ENCODE measurements at regions not wholly inside any gene's neighbourhood (a gene's known extent, or its start where the extent isn't known, plus 50 kb on each side); places are given as distances from the start of the nearest gene placed in this dataset.
"Not testable (repeated sequence)": the region's sequence is repeated elsewhere in the genome, so short reads cannot be mapped to it uniquely, and the experiment has no call there.

GRCh38 chr9:89684912-89685636, 80.3 kb downstream of the GADD45G start:
- DNase-seq (ENCODE audit: low read depth, low spot score) = no peak
- no peaks in the 10 kb centered on the region for H3K9me3 ChIP-seq (ENCODE audit: low read depth, low read length)
- no peak overlapping the region for H3K4me3 ChIP-seq
- no peak overlapping the region for H3K9ac ChIP-seq (ENCODE audit: insufficient read length)
- H3K27ac ChIP-seq = no peak overlapping the region
- no peaks in the 10 kb centered on the region for H3K36me3 ChIP-seq (ENCODE audit: insufficient read depth, low read length)
- TF ChIP-seq EZH2 (IDR thresholded peaks at IDR 0.05) (no peak), FOXP2 (optimal IDR thresholded peaks at IDR 0.05; ENCODE audit: control extremely low read depth, extremely low read length, insufficient read depth) (no peak), POLR2AphosphoS5 (IDR thresholded peaks at IDR 0.05; ENCODE audit: borderline replicate concordance, low read depth, low read length) (no peak)

DNA sequence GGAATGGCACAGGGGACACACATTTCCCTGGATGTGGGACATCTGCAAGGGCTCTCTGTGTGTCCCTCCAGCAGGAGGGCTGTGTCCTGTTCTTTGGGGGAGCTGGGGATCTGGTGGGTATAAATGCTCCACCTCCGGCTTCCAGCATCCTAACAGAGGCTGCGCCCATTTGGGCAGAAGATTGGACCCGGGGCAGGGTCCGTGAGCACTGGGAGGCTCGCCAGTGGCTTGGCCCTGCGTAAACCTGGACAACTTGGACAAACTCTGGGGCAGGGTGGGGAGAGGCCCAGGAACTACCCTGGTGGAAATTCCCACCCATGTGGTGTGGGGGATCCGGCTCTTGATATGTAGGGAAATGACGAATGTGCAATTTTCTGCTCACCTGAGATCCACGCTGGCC, 80.9 kb downstream of the GADD45G start:
- no peak for DNase-seq (ENCODE audit: low read depth, low spot score)
- no peaks in the 10 kb centered on the region for H3K9me3 ChIP-seq (ENCODE audit: low read depth, low read length)
- no peak overlapping the region for H3K9ac ChIP-seq (ENCODE audit: insufficient read length)
- no peak overlapping the region for H3K4me3 ChIP-seq
- H3K27ac ChIP-seq = no peak overlapping the region
- no peak for TF ChIP-seq EZH2 (IDR thresholded peaks at IDR 0.05)
- no peak for TF ChIP-seq FOXP2 (optimal IDR thresholded peaks at IDR 0.05; ENCODE audit: control extremely low read depth, extremely low read length, insufficient read depth)
- TF ChIP-seq POLR2AphosphoS5 (IDR thresholded peaks at IDR 0.05; ENCODE audit: borderline replicate concordance, low read depth, low read length) = no peak
- no peaks in the 10 kb centered on the region for H3K36me3 ChIP-seq (ENCODE audit: insufficient read depth, low read length)

DNA sequence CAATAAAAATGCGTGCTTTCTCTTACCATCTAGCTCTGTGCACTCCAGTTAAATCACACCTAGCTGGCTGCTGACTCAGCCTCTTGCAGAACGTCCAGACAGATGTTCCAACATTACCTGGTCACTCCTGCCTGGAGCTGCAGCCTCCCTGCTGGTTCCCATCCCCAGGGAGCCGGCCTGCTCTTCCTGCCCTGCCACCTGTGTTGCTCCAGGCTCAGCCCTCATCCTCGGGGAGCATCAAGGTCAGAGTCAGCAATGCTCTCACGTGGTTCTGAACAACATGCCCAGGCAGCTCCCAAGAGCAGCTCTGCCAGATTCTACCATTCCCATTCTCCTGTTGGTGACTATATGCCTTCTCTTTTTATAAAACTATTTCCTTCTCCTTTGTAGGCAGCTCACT, 81.3 kb downstream of the GADD45G start:
- TF ChIP-seq FOXP2 (optimal IDR thresholded peaks at IDR 0.05; ENCODE audit: control extremely low read depth, extremely low read length, insufficient read depth) = no peak
- TF ChIP-seq POLR2AphosphoS5 (IDR thresholded peaks at IDR 0.05; ENCODE audit: borderline replicate concordance, low read depth, low read length) = no peak
- no peak for TF ChIP-seq EZH2 (IDR thresholded peaks at IDR 0.05)
- H3K4me3 ChIP-seq = no peak overlapping the region
- no peak overlapping the region for H3K9ac ChIP-seq (ENCODE audit: insufficient read length)
- no peaks in the 10 kb centered on the region for H3K36me3 ChIP-seq (ENCODE audit: insufficient read depth, low read length)
- no peak overlapping the region for H3K27ac ChIP-seq
- DNase-seq (ENCODE audit: low read depth, low spot score) = no peak
- no peaks in the 10 kb centered on the region for H3K9me3 ChIP-seq (ENCODE audit: low read depth, low read length)

GRCh38 chr9:89686621-89687020, 81.8 kb downstream of the GADD45G start:
- H3K9ac ChIP-seq (ENCODE audit: insufficient read length) = no peak overlapping the region
- no peak for TF ChIP-seq EZH2 (IDR thresholded peaks at IDR 0.05)
- no peak for TF ChIP-seq FOXP2 (optimal IDR thresholded peaks at IDR 0.05; ENCODE audit: control extremely low read depth, extremely low read length, insufficient read depth)
- TF ChIP-seq POLR2AphosphoS5 (IDR thresholded peaks at IDR 0.05; ENCODE audit: borderline replicate concordance, low read depth, low read length) = no peak
- DNase-seq (ENCODE audit: low read depth, low spot score) = no peak
- no peak overlapping the region for H3K4me3 ChIP-seq
- H3K9me3 ChIP-seq (ENCODE audit: low read depth, low read length) = no peaks in the 10 kb centered on the region
- no peak overlapping the region for H3K27ac ChIP-seq
- no peaks in the 10 kb centered on the region for H3K36me3 ChIP-seq (ENCODE audit: insufficient read depth, low read length)

GRCh38 chr9:89687188-89687587, 82.4 kb downstream of the GADD45G start:
- Histone ChIP-seq H3K9me3 (ENCODE audit: low read depth, low read length) (no peaks in the 10 kb centered on the region), H3K27ac (no peak overlapping the region), H3K4me3 (no peak overlapping the region), H3K9ac (ENCODE audit: insufficient read length) (no peak overlapping the region), H3K36me3 (ENCODE audit: insufficient read depth, low read length) (no peaks in the 10 kb centered on the region)
- TF ChIP-seq POLR2AphosphoS5 (IDR thresholded peaks at IDR 0.05; ENCODE audit: borderline replicate concordance, low read depth, low read length) (no peak), EZH2 (IDR thresholded peaks at IDR 0.05) (no peak), FOXP2 (optimal IDR thresholded peaks at IDR 0.05; ENCODE audit: control extremely low read depth, extremely low read length, insufficient read depth) (no peak)
- DNase-seq (ENCODE audit: low read depth, low spot score) = no peak

DNA sequence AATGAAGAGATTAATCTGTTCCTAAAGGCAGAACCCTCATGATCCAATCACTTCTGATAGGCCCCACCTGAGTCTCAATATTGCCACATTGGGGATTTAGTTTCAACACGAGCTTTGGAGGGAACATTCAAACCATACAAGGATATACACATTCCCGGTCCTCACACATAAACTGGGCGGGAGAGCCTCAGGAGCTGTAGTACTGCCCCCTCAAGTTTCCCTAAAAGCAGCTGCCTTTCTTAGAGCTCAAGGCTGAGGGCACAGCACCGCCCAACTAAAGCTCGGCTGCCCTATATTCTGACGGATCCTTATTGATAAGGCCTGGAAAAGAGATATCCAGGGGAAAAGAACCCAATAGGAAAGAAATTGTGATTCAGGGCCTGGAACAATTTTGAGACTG, 83.0 kb downstream of the GADD45G start:
- Histone ChIP-seq H3K27ac (no peak overlapping the region), H3K9me3 (ENCODE audit: low read depth, low read length) (no peaks in the 10 kb centered on the region), H3K9ac (ENCODE audit: insufficient read length) (no peak overlapping the region), H3K36me3 (ENCODE audit: insufficient read depth, low read length) (no peaks in the 10 kb centered on the region), H3K4me3 (no peak overlapping the region)
- TF ChIP-seq EZH2 (IDR thresholded peaks at IDR 0.05) (no peak), POLR2AphosphoS5 (IDR thresholded peaks at IDR 0.05; ENCODE audit: borderline replicate concordance, low read depth, low read length) (no peak), FOXP2 (optimal IDR thresholded peaks at IDR 0.05; ENCODE audit: control extremely low read depth, extremely low read length, insufficient read depth) (no peak)
- no peak for DNase-seq (ENCODE audit: low read depth, low spot score)

DNA sequence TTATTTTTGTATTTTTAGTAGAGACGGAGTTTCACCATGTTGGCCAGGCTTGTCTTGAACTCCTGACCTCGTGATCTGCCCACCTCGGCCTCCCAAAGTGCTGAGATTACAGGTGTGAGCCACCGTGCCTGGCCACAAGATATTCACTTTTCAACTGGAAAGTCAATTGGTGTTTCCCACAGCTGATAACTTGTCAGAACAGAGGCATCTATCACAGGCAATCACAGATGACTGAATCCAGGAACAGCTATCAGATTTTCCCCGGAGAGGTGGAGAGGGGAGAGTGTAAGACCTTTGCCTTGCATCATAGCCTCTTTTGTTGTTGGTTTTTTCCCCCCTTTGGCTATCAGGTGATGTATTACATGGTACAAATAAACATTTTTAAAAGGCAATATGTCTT, 84.5 kb downstream of the GADD45G start:
- DNase-seq (ENCODE audit: low read depth, low spot score); H3K36me3 ChIP-seq (ENCODE audit: insufficient read depth, low read length); H3K9me3 ChIP-seq (ENCODE audit: low read depth, low read length); H3K4me3 ChIP-seq; H3K9ac ChIP-seq (ENCODE audit: insufficient read length); H3K27ac ChIP-seq: not testable (repeated sequence)

DNA sequence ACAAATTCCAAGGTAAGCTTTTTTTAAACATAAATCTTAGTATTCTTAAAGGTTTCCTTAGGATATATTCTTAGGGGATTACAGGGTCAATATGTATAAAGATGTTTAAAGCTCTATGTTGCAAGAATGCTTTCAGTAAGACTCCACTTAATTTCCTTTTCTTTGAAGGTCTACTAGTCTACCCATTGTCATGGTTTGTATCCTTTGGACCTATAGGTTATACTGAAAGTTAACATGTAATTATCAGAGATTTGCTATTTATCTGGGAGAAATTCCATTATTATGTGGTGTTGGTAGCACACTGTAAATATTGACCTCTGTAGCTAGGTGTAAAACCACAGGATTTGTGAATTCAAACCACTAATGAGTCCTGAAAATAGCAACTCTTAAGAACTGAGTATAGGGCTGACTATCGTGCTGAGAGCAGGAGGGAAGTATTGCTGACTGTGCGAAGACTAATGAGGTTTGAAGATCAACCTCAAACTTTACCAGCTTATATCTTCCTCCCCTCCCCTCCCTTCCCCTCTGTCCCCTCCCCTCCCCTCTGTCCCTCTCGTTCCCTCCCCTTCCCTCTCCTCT, 85.6 kb downstream of the GADD45G start:
- TF ChIP-seq FOXP2 (optimal IDR thresholded peaks at IDR 0.05; ENCODE audit: control extremely low read depth, extremely low read length, insufficient read depth) (no peak), POLR2AphosphoS5 (IDR thresholded peaks at IDR 0.05; ENCODE audit: borderline replicate concordance, low read depth, low read length) (no peak), EZH2 (IDR thresholded peaks at IDR 0.05) (no peak)
- Histone ChIP-seq H3K9me3 (ENCODE audit: low read depth, low read length) (no peaks in the 10 kb centered on the region), H3K9ac (ENCODE audit: insufficient read length) (no peak overlapping the region), H3K36me3 (ENCODE audit: insufficient read depth, low read length) (no peaks in the 10 kb centered on the region), H3K4me3 (no peak overlapping the region), H3K27ac (no peak overlapping the region)
- no peak for DNase-seq (ENCODE audit: low read depth, low spot score)

DNA sequence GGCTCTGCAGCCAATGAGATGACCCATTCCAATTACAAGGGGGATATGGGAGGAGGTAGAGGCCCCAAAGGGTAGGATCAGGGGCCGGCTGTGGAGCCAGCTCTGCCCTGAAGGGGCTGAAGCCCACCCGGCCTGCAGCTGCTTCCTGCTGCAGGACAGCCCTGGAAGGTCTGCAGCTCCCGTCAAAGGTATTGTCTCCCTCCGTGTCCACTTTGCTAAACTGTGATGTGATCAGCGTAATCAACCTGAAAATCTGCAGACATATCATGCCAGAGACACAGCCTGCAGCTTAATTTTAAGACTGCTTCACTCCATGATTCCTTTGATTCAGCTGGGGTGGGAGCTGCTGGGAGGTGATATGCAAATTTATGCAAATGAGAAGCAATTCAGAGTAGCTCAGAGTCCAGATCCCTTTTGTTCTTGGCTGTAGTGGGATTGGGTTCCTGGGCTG, 90.7 kb downstream of the GADD45G start:
- no peaks in the 10 kb centered on the region for H3K9me3 ChIP-seq (ENCODE audit: low read depth, low read length)
- DNase-seq (ENCODE audit: low read depth, low spot score) = no peak

GRCh38 chr9:89695979-89696378, 91.2 kb downstream of the GADD45G start:
- H3K4me3 ChIP-seq; H3K27ac ChIP-seq; H3K9ac ChIP-seq (ENCODE audit: insufficient read length); H3K36me3 ChIP-seq (ENCODE audit: insufficient read depth, low read length); DNase-seq (ENCODE audit: low read depth, low spot score); H3K9me3 ChIP-seq (ENCODE audit: low read depth, low read length): not testable (repeated sequence)

More for the DNA sequence above, 90.7 kb downstream of the GADD45G start:
- TF ChIP-seq POLR2AphosphoS5 (IDR thresholded peaks at IDR 0.05; ENCODE audit: borderline replicate concordance, low read depth, low read length) (no peak), EZH2 (IDR thresholded peaks at IDR 0.05) (no peak), FOXP2 (optimal IDR thresholded peaks at IDR 0.05; ENCODE audit: control extremely low read depth, extremely low read length, insufficient read depth) (no peak)
- H3K36me3 ChIP-seq (ENCODE audit: insufficient read depth, low read length) = no peaks in the 10 kb centered on the region
- H3K27ac ChIP-seq = no peak overlapping the region
- H3K4me3 ChIP-seq = no peak overlapping the region
- no peak overlapping the region for H3K9ac ChIP-seq (ENCODE audit: insufficient read length)
